NCI-H1105 treated with DMSO at 0.1 percent for 48 hours (cell line): ENCODE measurements at regions not wholly inside any gene's neighbourhood (a gene's known extent, or its start where the extent isn't known, plus 50 kb on each side); places are given as distances from the start of the nearest gene placed in this dataset.

Experiments
- DNase-seq: peaks from one replicate; lab custom pipeline; 2025; lab: John Stamatoyannopoulos, UW

- DNase-seq, result no peak
Observed at GRCh38 chr12:115079760-115080159, 395.8 kb upstream of the TBX3 start.

GRCh38 chr12:115078990-115079389 is 395.0 kb upstream of the TBX3 start:
- DNase-seq, result no peak

GRCh38 chr12:115078334-115078733 is 394.4 kb upstream of the TBX3 start:
- DNase-seq, result no peak

- no peak for DNase-seq
Observed at GRCh38 chr12:115075552-115076170, 391.7 kb upstream of the TBX3 start.

GRCh38 chr12:115074617-115075016 is 390.6 kb upstream of the TBX3 start:
- DNase-seq, result no peak

- DNase-seq, result no peak
Observed at GRCh38 chr12:115072712-115073111, 388.7 kb upstream of the TBX3 start.

GRCh38 chr12:115070313-115070712 is 386.3 kb upstream of the TBX3 start:
- no peak for DNase-seq

- no peak for DNase-seq
Observed at GRCh38 chr12:115064296-115064695, 380.3 kb upstream of the TBX3 start.

- DNase-seq, result no peak
Observed at GRCh38 chr12:115062741-115063140, 378.8 kb upstream of the TBX3 start.

- DNase-seq, result no peak
Observed at GRCh38 chr12:115060477-115061168, 376.6 kb upstream of the TBX3 start.

GRCh38 chr12:115057445-115057844 is 373.5 kb upstream of the TBX3 start:
- DNase-seq, result no peak

GRCh38 chr12:115051378-115051777 is 367.4 kb upstream of the TBX3 start:
- no peak for DNase-seq

- DNase-seq, result no peak
Observed at GRCh38 chr12:115049614-115050013, 365.6 kb upstream of the TBX3 start.

GRCh38 chr12:115046805-115047204 is 362.8 kb upstream of the TBX3 start:
- DNase-seq, result no peak

- DNase-seq, result no peak
Observed at GRCh38 chr12:115044073-115044472, 360.1 kb upstream of the TBX3 start.

GRCh38 chr12:115043079-115043478 is 359.1 kb upstream of the TBX3 start:
- no peak for DNase-seq

GRCh38 chr12:115042341-115042740 is 358.4 kb upstream of the TBX3 start:
- DNase-seq, result no peak

- DNase-seq, result no peak
Observed at GRCh38 chr12:115037830-115038229, 353.9 kb upstream of the TBX3 start.

GRCh38 chr12:115035535-115036107 is 351.6 kb upstream of the TBX3 start:
- DNase-seq, result no peak

GRCh38 chr12:115032521-115032920 is 348.5 kb upstream of the TBX3 start:
- no peak for DNase-seq

GRCh38 chr12:115030017-115030416 is 346.0 kb upstream of the TBX3 start:
- no peak for DNase-seq

GRCh38 chr12:115024531-115024930 is 340.6 kb upstream of the TBX3 start:
- DNase-seq, result no peak
